GM06990 (cell line): ENCODE measurements at regions not wholly inside any gene's neighbourhood (a gene's known extent, or its start where the extent isn't known, plus 50 kb on each side); places are given as distances from the start of the nearest gene placed in this dataset.

Experiments used
- DNase-seq: peaks from one replicate; pipeline ENCODE4 v3.0.0-alpha.2; 2011; ENCODE audit not compliant: insufficient read length; ENCODE audit errors: extremely low read depth
- H3K27me3 ChIP-seq: replicated peaks from 2 replicates; pipeline ENCODE4 v1.6.0; 2011; ENCODE audit warnings: low read length; ENCODE audit not compliant: control insufficient read depth, insufficient read depth
- H3K36me3 ChIP-seq: 2 replicates; pipeline ENCODE4 v1.5.1; 2011; ENCODE audit warnings: low read length; ENCODE audit not compliant: control insufficient read depth, insufficient read depth
- H3K4me3 ChIP-seq: replicated peaks from 2 replicates; pipeline ENCODE4 v1.5.1; 2011; ENCODE audit warnings: low read depth, mild to moderate bottlenecking, control low read depth, low read length
- TF ChIP-seq, protein P1 (sequence below): IDR thresholded peaks from 2 replicates; pipeline ENCODE4 v1.5.1; 2011; ENCODE audit warnings: low read length, control low read depth, mild to moderate bottlenecking, inconsistent platforms; ENCODE audit not compliant: insufficient read depth, poor library complexity, severe bottlenecking

- H3K27me3 ChIP-seq: no peaks in the 10 kb centered on the region
- DNase-seq: no peak
- no peak overlapping the region for H3K4me3 ChIP-seq
- TF ChIP-seq, protein P1, sequence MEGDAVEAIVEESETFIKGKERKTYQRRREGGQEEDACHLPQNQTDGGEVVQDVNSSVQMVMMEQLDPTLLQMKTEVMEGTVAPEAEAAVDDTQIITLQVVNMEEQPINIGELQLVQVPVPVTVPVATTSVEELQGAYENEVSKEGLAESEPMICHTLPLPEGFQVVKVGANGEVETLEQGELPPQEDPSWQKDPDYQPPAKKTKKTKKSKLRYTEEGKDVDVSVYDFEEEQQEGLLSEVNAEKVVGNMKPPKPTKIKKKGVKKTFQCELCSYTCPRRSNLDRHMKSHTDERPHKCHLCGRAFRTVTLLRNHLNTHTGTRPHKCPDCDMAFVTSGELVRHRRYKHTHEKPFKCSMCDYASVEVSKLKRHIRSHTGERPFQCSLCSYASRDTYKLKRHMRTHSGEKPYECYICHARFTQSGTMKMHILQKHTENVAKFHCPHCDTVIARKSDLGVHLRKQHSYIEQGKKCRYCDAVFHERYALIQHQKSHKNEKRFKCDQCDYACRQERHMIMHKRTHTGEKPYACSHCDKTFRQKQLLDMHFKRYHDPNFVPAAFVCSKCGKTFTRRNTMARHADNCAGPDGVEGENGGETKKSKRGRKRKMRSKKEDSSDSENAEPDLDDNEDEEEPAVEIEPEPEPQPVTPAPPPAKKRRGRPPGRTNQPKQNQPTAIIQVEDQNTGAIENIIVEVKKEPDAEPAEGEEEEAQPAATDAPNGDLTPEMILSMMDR: no peak
- H3K36me3 ChIP-seq: no peaks in the 10 kb centered on the region
Observed at GRCh38 chr6:121743691-121744090, 308.2 kb downstream of the GJA1 start.

- DNase-seq: no peak
- Histone ChIP-seq H3K27me3 (no peaks in the 10 kb centered on the region), H3K4me3 (no peak overlapping the region), H3K36me3 (no peaks in the 10 kb centered on the region)
- TF ChIP-seq, protein P1: no peak
Observed at GRCh38 chr6:121748376-121748775, 312.9 kb downstream of the GJA1 start.

DNA sequence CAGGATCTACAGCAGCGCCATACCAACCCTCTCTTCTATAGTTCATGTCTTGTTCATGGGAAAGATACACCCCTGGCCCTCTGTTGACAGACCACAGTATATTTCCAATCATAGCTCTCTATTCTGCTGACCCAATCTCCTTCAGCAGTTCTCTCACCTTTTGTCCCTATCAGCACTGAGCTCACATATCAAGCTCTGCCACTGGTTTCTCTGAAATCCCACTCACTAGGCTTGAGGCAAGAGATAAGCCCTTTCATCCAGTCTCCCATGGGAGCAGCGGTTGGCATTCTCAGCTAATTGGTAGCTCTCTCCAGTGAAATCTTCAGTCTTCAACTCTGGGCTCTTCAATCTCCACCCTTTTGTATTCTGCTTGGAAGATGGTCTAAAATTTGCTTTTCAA, 313.4 kb downstream of the GJA1 start:
- no peak for DNase-seq
- no peaks in the 10 kb centered on the region for H3K27me3 ChIP-seq
- TF ChIP-seq, protein P1: no peak

GRCh38 chr6:121755485-121755884, 320.0 kb downstream of the GJA1 start:
- TF ChIP-seq, protein P1: no peak
- DNase-seq: no peak

More for the DNA sequence above, 313.4 kb downstream of the GJA1 start:
- H3K4me3 ChIP-seq: no peak overlapping the region
- H3K36me3 ChIP-seq: no peaks in the 10 kb centered on the region

DNA sequence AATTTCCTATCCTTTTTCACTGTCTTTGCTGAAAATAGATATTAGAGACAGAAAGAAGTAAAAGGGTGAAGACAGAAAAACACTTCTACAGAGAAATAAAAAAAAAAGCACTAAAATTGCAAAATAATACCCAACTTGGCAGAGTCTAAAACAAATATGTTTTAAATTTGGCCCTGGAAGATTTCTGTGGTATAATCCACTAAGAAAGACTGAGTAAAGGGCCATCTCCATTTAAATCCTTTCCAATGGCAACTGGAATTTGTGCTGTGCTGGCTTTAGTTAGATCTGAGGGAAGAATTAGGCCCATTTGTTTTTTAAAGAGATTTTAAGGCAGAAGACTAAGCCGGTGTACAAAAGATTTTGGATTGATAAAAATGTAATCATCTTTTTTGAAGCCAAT, 321.2 kb downstream of the GJA1 start:
- H3K36me3 ChIP-seq: no peaks in the 10 kb centered on the region
- TF ChIP-seq, protein P1: no peak
- H3K4me3 ChIP-seq: no peak overlapping the region
- DNase-seq: no peak
- no peaks in the 10 kb centered on the region for H3K27me3 ChIP-seq

More at GRCh38 chr6:121755485-121755884, 320.0 kb downstream of the GJA1 start:
- no peaks in the 10 kb centered on the region for H3K36me3 ChIP-seq
- H3K27me3 ChIP-seq: no peaks in the 10 kb centered on the region
- no peak overlapping the region for H3K4me3 ChIP-seq

DNA sequence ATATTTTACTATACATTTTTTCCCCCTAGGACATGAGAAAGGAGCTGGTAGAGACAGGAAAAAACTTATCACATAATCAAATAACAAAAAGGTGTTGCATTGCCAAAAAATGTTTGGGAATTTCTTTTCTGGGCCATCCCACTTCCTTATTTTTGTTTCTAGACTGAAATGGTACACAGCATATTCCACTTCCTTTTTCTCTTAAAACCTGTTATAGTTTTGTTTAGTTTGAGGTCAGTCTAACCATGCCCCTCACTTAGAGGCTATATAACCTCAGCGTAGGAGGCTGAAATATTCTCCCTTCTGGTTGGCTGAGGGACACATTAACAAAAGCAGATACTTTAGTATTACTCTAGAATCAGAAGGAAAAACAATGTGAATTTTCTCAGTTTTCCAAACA, 323.9 kb downstream of the GJA1 start:
- Histone ChIP-seq H3K36me3 (no peaks in the 10 kb centered on the region), H3K4me3 (no peak overlapping the region), H3K27me3 (no peaks in the 10 kb centered on the region)
- no peak for DNase-seq
- TF ChIP-seq, protein P1: no peak
